NCI-H748 (cell line): ENCODE measurements at regions not wholly inside any gene's neighbourhood (a gene's known extent, or its start where the extent isn't known, plus 50 kb on each side); places are given as distances from the start of the nearest gene placed in this dataset.
"Not testable (repeated sequence)": the region's sequence is repeated elsewhere in the genome, so short reads cannot be mapped to it uniquely, and the experiment has no call there.

Experiments used
- DNase-seq: peaks from one replicate; lab custom pipeline; 2025; ENCODE audit not compliant: unreplicated experiment; lab: John Stamatoyannopoulos, UW

- no peak for DNase-seq
These were observed 112.3 kb downstream of the PCSK1 start for GRCh38 chr5:96320797-96321196.

- DNase-seq = not testable (repeated sequence)
These were observed 112.9 kb downstream of the PCSK1 start for GRCh38 chr5:96319981-96320739.

GRCh38 chr5:96318569-96319110 is 114.4 kb downstream of the PCSK1 start:
- DNase-seq = no peak

GRCh38 chr5:96317945-96318344 is 115.1 kb downstream of the PCSK1 start:
- DNase-seq = no peak

GRCh38 chr5:96316487-96316886 is 116.6 kb downstream of the PCSK1 start:
- DNase-seq = no peak

- DNase-seq = no peak
These were observed 117.0 kb downstream of the PCSK1 start for GRCh38 chr5:96316017-96316416.

GRCh38 chr5:96315431-96315830 is 117.6 kb downstream of the PCSK1 start:
- DNase-seq = no peak

- DNase-seq = no peak
These were observed 120.7 kb downstream of the PCSK1 start for GRCh38 chr5:96312383-96312782.

- DNase-seq = not testable (repeated sequence)
These were observed 126.0 kb downstream of the PCSK1 start for GRCh38 chr5:96307047-96307446.

- no peak for DNase-seq
These were observed 130.8 kb downstream of the PCSK1 start for GRCh38 chr5:96302174-96302738.

GRCh38 chr5:96300976-96301375 is 132.1 kb downstream of the PCSK1 start:
- no peak for DNase-seq

- no peak for DNase-seq
These were observed 135.2 kb downstream of the PCSK1 start for GRCh38 chr5:96297867-96298266.

GRCh38 chr5:96297290-96297689 is 135.8 kb downstream of the PCSK1 start:
- DNase-seq = no peak

GRCh38 chr5:96294884-96295202 is 138.2 kb downstream of the PCSK1 start:
- DNase-seq = no peak

- DNase-seq = no peak
These were observed 138.8 kb downstream of the PCSK1 start for GRCh38 chr5:96293966-96294883.

GRCh38 chr5:96292582-96293247 is 140.3 kb downstream of the PCSK1 start:
- DNase-seq = no peak

- not testable (repeated sequence) for DNase-seq
These were observed 143.8 kb downstream of the PCSK1 start for GRCh38 chr5:96289287-96289686.

- DNase-seq = no peak
These were observed 144.2 kb downstream of the PCSK1 start for GRCh38 chr5:96288845-96289185.

- no peak for DNase-seq
These were observed 144.7 kb downstream of the PCSK1 start for GRCh38 chr5:96288166-96288844.

GRCh38 chr5:96287136-96287535 is 145.9 kb downstream of the PCSK1 start:
- DNase-seq = no peak

- DNase-seq = no peak
These were observed 147.2 kb downstream of the PCSK1 start for GRCh38 chr5:96285823-96286222.
